HG03342 (cell line): ENCODE measurements at regions not wholly inside any gene's neighbourhood (a gene's known extent, or its start where the extent isn't known, plus 50 kb on each side); places are given as distances from the start of the nearest gene placed in this dataset.

Source experiments
- ATAC-seq: cut with Tn5 transposase; IDR thresholded peaks from one replicate; pipeline ENCODE4 v1.9.1; 2021; ENCODE audit warnings: mild to moderate bottlenecking, moderate library complexity; ENCODE audit not compliant: unreplicated experiment

- ATAC-seq, result no peak
Observed at GRCh38 chr1:34476371-34476770, 278.5 kb upstream of the GJB5 start.

DNA sequence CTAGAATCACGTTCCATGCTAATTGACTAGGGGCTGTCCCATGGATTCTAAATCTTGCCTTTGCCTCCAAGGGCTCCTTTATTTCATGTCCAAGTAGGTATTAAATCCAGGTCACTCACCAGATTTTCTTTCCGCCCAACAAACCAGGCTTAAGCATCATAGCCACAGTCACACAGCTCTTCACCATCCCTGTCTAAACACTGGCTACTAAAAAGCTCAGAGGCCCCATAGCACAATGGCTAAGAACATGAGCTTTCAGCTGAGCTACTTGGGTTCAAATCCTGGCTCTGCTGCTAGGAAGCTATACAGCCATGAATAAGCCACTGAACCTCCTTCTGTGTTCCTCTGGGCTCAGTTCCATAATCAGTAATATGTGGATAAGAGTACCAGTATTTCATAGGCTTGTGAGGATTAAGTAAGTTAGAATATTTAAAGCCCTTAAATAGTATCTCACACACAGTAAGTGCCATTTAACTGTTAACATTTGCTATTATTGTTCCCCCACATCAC, 277.2 kb upstream of the GJB5 start:
- ATAC-seq, result no peak

GRCh38 chr1:34478515-34479076, 276.3 kb upstream of the GJB5 start:
- no peak for ATAC-seq

- no peak for ATAC-seq
Observed at GRCh38 chr1:34479731-34480130, 275.1 kb upstream of the GJB5 start.

DNA sequence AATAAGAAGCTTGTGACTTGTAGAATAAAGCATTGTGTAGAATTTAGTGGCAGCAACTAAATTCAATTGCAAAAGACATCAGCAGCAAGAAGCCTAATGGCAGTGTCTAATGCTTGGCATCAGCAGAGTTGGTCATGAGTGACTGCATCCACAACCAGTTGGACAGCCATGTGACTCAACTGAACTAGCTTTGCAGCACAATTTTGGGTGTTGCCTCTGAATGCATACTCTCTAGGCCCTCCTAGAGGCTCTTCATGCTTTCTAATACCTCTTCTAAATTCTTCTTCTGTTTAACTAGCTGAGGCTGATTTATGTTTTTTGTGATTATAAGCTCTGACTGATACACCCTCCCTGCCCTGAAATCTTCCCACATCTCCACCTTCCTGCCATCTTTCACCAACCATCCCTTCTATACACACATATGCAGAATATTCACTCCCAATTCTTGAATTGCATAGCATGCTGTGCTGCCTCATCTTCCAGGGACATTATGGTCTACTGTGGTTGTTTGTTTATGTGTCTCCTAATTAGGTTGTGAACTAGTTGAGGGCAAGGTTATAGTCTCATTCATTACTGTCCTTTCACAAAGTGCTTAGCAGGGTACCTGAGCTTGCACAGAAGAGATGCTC, 266.7 kb upstream of the GJB5 start:
- no peak for ATAC-seq

- no peak for ATAC-seq
Observed at GRCh38 chr1:34500451-34500850, 254.4 kb upstream of the GJB5 start.

- no peak for ATAC-seq
Observed at GRCh38 chr1:34511802-34512201, 243.0 kb upstream of the GJB5 start.

- no peak for ATAC-seq
Observed at GRCh38 chr1:34518146-34518699, 236.6 kb upstream of the GJB5 start.

DNA sequence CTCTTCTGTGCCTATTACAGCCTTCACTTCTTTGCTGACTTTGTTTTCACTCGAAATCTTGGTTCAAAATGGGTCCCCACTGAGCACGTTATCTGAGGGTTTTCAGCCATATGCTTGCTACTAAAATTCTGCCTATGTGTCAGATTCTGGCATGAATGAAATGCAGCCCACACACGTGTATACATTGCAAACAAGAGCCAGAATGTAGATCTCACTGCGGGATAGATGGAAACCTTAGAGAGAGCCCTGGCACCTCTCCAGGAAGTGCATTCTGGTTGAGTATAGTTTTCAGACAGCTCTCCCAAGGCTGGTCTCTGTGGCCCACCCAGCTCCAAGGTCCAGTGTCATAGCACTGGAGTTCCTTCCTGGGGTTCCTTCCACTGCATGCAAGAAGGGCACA, 234.7 kb upstream of the GJB5 start:
- ATAC-seq, result no peak

GRCh38 chr1:34524783-34525182, 230.1 kb upstream of the GJB5 start:
- ATAC-seq, result no peak

- peak; percentile 57 for ATAC-seq
Observed at GRCh38 chr1:34529935-34530859, 224.7 kb upstream of the GJB5 start.

DNA sequence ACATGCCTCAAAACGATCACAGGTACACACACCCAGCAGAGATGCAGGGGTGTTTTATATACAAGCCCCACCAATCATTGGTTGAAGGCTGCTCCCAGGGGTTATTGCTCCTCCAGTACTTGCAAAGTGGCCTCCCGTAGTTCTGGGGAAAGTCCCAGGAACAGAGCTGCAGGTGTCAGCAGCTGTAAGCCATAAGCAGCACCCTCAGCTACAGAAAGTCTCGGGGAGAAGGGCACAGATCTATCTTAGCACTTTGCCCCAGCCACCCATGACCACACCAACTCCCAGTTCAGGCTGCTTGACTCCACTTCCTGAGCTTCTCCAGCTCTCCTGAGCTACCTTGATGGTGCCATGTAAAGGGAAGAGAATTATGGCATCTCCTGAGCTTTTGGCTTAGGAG, 222.7 kb upstream of the GJB5 start:
- ATAC-seq, result no peak

- ATAC-seq, result no peak
Observed at GRCh38 chr1:34538481-34538880, 216.4 kb upstream of the GJB5 start.

DNA sequence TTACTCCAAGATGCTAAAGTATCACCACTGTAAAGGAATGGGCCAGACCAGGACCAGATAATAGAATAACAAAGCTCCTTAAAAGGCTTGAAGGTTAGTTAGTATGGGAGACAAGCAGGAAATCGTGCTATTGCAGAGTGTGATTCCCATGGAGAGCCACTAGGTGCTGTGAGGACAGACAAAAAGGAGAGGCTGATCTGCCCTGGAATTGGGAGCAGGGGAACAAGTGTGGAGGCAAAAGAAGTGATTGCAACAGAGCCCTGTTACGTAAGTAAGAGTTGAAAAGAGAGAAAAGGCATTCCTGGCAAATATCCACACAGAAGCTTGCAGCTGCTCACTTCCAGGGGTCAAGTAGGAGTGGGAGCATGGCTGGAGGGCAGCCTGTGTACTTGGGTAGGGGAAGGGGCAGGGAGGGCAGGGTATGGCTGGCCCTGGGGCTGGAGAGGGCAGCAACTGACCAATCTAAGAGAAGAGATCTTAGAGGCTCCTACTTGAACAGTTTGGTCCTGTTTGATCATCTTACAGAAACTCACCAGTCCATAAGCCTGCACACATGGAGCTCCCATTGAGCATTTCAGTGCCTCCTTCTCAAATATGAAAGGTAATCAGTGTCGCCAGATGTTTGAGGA, 207.7 kb upstream of the GJB5 start:
- ATAC-seq, result no peak

GRCh38 chr1:34549199-34549598, 205.6 kb upstream of the GJB5 start:
- ATAC-seq, result no peak

DNA sequence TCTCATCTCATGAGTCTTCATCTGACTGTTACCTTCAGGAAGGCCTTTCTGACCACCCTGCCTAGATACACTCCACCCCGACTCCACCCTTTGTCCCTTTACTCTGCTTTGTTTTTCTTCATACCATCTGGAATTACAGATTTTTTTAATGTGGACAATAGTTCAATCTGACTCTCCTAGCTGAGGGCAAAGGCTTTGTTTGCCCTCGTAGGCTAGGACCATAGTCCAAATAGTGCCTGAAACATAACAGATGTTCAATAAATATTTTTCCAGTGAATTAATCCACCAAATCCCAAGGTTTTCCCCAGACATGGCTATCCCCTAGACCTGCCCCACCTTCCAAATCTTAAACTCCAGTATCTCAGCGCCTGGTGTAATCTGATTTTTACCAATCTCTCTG, 176.5 kb upstream of the GJB5 start:
- no peak for ATAC-seq

DNA sequence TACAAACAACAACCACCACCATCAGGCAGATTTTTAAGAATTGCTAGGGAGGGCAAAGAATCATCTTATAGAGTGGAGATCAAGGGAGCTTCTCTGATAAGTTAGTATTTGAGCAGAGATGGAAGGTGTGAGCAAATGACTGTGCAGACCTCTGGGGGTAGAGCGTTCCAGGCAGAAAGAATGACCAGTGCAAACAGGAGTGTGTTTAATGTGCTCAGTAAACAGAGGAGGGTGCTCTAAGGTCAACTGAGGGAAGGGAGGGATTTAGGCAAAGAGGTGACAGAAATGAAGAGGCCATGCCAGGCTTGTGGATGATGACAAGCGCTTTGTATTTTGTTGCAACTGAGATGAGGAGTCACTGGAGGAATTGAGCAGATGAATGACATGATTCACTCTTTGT, 172.5 kb upstream of the GJB5 start:
- ATAC-seq, result no peak

GRCh38 chr1:34587761-34588160, 167.1 kb upstream of the GJB5 start:
- ATAC-seq, result no peak

DNA sequence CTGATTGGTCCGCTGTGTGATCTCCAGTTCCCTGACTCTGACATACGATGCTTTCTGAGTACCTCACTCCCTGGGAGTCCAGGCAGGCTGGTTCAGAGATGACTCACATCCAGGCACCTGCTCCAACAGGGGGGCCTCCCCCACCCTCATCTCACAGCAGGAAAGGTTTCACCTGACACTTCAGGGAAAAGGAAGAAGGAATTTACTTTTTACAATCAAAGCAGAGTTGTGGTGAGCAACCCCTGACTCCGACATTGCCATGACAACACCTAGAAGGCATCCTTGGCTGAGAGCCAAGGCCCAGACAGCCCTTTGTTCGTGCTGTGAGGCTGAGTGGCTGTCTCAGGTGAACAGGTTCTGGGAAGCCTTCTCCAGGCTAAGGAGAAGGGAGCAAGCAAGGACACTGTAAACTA, 164.6 kb upstream of the GJB5 start:
- no peak for ATAC-seq

DNA sequence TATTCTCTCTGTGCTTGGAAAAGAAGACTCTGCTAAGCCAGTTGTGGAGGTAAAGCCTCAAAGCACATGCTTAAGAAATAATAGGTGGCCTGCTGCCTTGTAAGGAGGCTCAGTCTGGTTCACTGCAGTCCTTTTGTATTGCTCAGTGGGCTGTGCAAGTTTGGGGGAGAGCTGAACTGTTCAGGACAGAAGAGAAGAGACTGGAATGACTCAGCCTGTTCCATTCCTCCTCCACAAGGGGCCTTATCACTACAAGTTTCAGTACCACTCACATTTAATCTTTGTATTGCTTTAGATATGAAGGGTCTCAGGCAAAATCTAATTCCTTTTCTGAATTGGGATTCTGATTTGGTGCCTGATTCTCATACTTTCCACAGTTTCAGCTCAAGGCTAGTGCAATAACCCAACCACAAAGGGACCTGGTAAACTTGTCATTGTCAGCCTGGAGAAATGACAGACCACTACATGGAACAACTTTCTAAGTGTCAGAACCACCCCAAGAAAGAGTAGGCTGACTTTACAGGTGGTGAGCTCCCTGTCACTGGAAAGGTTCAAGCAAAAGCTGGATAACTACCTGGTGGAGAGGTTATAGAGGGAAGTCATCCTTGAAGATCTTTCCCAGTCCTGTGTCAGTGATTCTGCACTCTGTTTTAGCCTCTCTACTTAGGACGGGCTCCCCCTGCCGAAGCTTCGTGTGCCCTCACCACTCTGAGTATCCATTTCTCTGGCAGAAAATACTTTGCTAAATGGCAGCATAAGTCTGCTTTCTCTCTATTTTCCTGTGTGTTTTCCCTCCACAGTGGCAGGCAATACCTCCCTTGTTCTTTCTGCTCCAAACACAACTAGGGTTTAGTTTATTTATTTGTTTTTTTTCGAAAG, 162.9 kb upstream of the GJB5 start:
- ATAC-seq, result no peak
